ENCODE measurements at regions not wholly inside any gene's neighbourhood (a gene's known extent, or its start where the extent isn't known, plus 50 kb on each side); places are given as distances from the start of the nearest gene placed in this dataset.

GRCh38 chr2:189247276-189247675 lies 67.7 kb upstream of the COL5A2 start:
- intact Hi-C loops (cut with micrococcal nuclease), result no loop called here
- H3K27me3 ChIP-seq (ENCODE audit: insufficient read depth, low read length), result no peaks in the 10 kb centered on the region
- DNase-seq, result no peak
- H3K27me3 Mint-ChIP-seq, result peaks cover 0 to 1% of the 10 kb centered on the region in 2 donors
- H3K4me3 Mint-ChIP-seq, result no peak overlapping the region
- H3K4me1 ChIP-seq (ENCODE audit: insufficient read depth, low read length), result no peaks in the 10 kb centered on the region
- CTCF ChIA-PET (ENCODE audit: partially characterized antibody), result no interaction called here
- no peaks in the 10 kb centered on the region for H3K36me3 ChIP-seq (ENCODE audit: insufficient read depth, low read length)
- H3K9me3 ChIP-seq (ENCODE audit: control insufficient read depth in 1 of 2, low read length in 2 of 2), result no peaks in the 10 kb centered on the region
- no peak overlapping the region for H3K27ac ChIP-seq (ENCODE audit: low read depth, low read length)
- H3K27ac Mint-ChIP-seq, result no peak overlapping the region
- H3K4me3 ChIP-seq (ENCODE audit: low read length in 2 of 2), result no peak overlapping the region
- peaks cover 0 to 10% of the 10 kb centered on the region in 2 donors for H3K36me3 Mint-ChIP-seq
- peaks cover 0 to 16% (median 5%) of the 10 kb centered on the region in 8 donors for H3K9me3 Mint-ChIP-seq
- H3K4me1 Mint-ChIP-seq, result no peaks in the 10 kb centered on the region
- POLR2A ChIA-PET (ENCODE audit: partially characterized antibody), result no interaction called here

GRCh38 chr2:189248141-189248540 lies 68.6 kb upstream of the COL5A2 start:
- peaks cover 0 to 1% of the 10 kb centered on the region in 2 donors for H3K27me3 Mint-ChIP-seq
- Histone ChIP-seq H3K4me1 (ENCODE audit: insufficient read depth, low read length) (no peaks in the 10 kb centered on the region), H3K36me3 (ENCODE audit: insufficient read depth, low read length) (no peaks in the 10 kb centered on the region), H3K4me3 (ENCODE audit: low read length in 2 of 2) (no peak overlapping the region), H3K9me3 (ENCODE audit: control insufficient read depth in 1 of 2, low read length in 2 of 2) (no peaks in the 10 kb centered on the region), H3K27me3 (ENCODE audit: insufficient read depth, low read length) (no peaks in the 10 kb centered on the region), H3K27ac (ENCODE audit: low read depth, low read length) (no peak overlapping the region)
- intact Hi-C loops (cut with micrococcal nuclease), result no loop called here
- H3K4me1 Mint-ChIP-seq, result no peaks in the 10 kb centered on the region
- no peak for DNase-seq
- peaks cover 0 to 6% of the 10 kb centered on the region in 2 donors for H3K36me3 Mint-ChIP-seq
- ChIA-PET CTCF (ENCODE audit: partially characterized antibody) (no interaction called here), POLR2A (ENCODE audit: partially characterized antibody) (no interaction called here)
- H3K9me3 Mint-ChIP-seq, result peaks cover 0 to 12% (median 5%) of the 10 kb centered on the region in 8 donors
- no peak overlapping the region for H3K27ac Mint-ChIP-seq
- no peak overlapping the region for H3K4me3 Mint-ChIP-seq

- POLR2A ChIA-PET (ENCODE audit: partially characterized antibody), result no interaction called here
- no peaks in the 10 kb centered on the region for H3K36me3 ChIP-seq (ENCODE audit: insufficient read depth, low read length)
- no peaks in the 10 kb centered on the region for H3K9me3 ChIP-seq (ENCODE audit: control insufficient read depth in 1 of 2, low read length in 2 of 2)
- H3K4me3 ChIP-seq (ENCODE audit: low read length in 2 of 2), result no peak overlapping the region
- H3K27me3 Mint-ChIP-seq, result peaks cover 0 to 1% of the 10 kb centered on the region in 2 donors
- intact Hi-C loops (cut with micrococcal nuclease), result no loop called here
- CTCF ChIA-PET (ENCODE audit: partially characterized antibody), result interaction anchor here (0.5 kb wide), 1 partner anchor 147 kb away, joined by 3 read pairs; no protein-coding TSS in a partner anchor
- no peak overlapping the region for H3K27ac ChIP-seq (ENCODE audit: low read depth, low read length)
- H3K4me3 Mint-ChIP-seq, result no peak overlapping the region
- no peak for DNase-seq
- peaks cover 0 to 5% of the 10 kb centered on the region in 2 donors for H3K36me3 Mint-ChIP-seq
- peaks cover 0 to 5% (median 3%) of the 10 kb centered on the region in 8 donors for H3K9me3 Mint-ChIP-seq
- no peak overlapping the region for H3K27ac Mint-ChIP-seq
- no peaks in the 10 kb centered on the region for H3K4me1 Mint-ChIP-seq
- H3K27me3 ChIP-seq (ENCODE audit: insufficient read depth, low read length), result no peaks in the 10 kb centered on the region
- H3K4me1 ChIP-seq (ENCODE audit: insufficient read depth, low read length), result no peaks in the 10 kb centered on the region
Measured at GRCh38 chr2:189249171-189249570, 69.6 kb upstream of the COL5A2 start.

- no peaks in the 10 kb centered on the region for H3K36me3 Mint-ChIP-seq
- no peaks in the 10 kb centered on the region for H3K4me1 Mint-ChIP-seq
- ChIA-PET POLR2A (ENCODE audit: partially characterized antibody) (no interaction called here), CTCF (ENCODE audit: partially characterized antibody) (no interaction called here)
- intact Hi-C loops (cut with micrococcal nuclease), result no loop called here
- no peak overlapping the region for H3K27ac Mint-ChIP-seq
- H3K9me3 ChIP-seq (ENCODE audit: control insufficient read depth in 1 of 2, low read length in 2 of 2), result no peaks in the 10 kb centered on the region
- H3K4me3 ChIP-seq (ENCODE audit: low read length in 2 of 2), result no peak overlapping the region
- no peaks in the 10 kb centered on the region for H3K27me3 ChIP-seq (ENCODE audit: insufficient read depth, low read length)
- H3K4me3 Mint-ChIP-seq, result no peak overlapping the region
- H3K9me3 Mint-ChIP-seq, result no peaks in the 10 kb centered on the region
- H3K4me1 ChIP-seq (ENCODE audit: insufficient read depth, low read length), result no peaks in the 10 kb centered on the region
- no peaks in the 10 kb centered on the region for H3K36me3 ChIP-seq (ENCODE audit: insufficient read depth, low read length)
- DNase-seq, result no peak
- peaks cover 0 to 1% of the 10 kb centered on the region in 2 donors for H3K27me3 Mint-ChIP-seq
- no peak overlapping the region for H3K27ac ChIP-seq (ENCODE audit: low read depth, low read length)
Measured at GRCh38 chr2:189249901-189250300, 70.3 kb upstream of the COL5A2 start.

GRCh38 chr2:189252991-189253675 lies 73.6 kb upstream of the COL5A2 start:
- Mint-ChIP-seq H3K27ac (no peak overlapping the region), H3K36me3 (no peaks in the 10 kb centered on the region), H3K27me3 (peaks cover 0 to 1% of the 10 kb centered on the region in 2 donors), H3K9me3 (no peaks in the 10 kb centered on the region), H3K4me1 (peaks cover 0 to 1% (median 0%) of the 10 kb centered on the region in 4 donors), H3K4me3 (no peak overlapping the region)
- H3K4me1 ChIP-seq (ENCODE audit: insufficient read depth, low read length), result no peaks in the 10 kb centered on the region
- H3K4me3 ChIP-seq (ENCODE audit: low read length in 2 of 2), result no peak overlapping the region
- H3K27ac ChIP-seq (ENCODE audit: low read depth, low read length), result no peak overlapping the region
- H3K9me3 ChIP-seq (ENCODE audit: control insufficient read depth in 1 of 2, low read length in 2 of 2), result no peaks in the 10 kb centered on the region
- ChIA-PET CTCF (ENCODE audit: partially characterized antibody) (interaction anchor here (0.6 kb wide), 1 partner anchor 158 kb away, joined by 3 read pairs; no protein-coding TSS in a partner anchor), POLR2A (ENCODE audit: partially characterized antibody) (no interaction called here)
- DNase-seq, result no peak
- H3K27me3 ChIP-seq (ENCODE audit: insufficient read depth, low read length), result no peaks in the 10 kb centered on the region
- no peaks in the 10 kb centered on the region for H3K36me3 ChIP-seq (ENCODE audit: insufficient read depth, low read length)
- intact Hi-C loops (cut with micrococcal nuclease), result no loop called here

- H3K4me1 Mint-ChIP-seq, result peaks cover 0 to 1% (median 0%) of the 10 kb centered on the region in 4 donors
- no peaks in the 10 kb centered on the region for H3K27me3 ChIP-seq (ENCODE audit: insufficient read depth, low read length)
- POLR2A ChIA-PET (ENCODE audit: partially characterized antibody), result no interaction called here
- no peaks in the 10 kb centered on the region for H3K4me1 ChIP-seq (ENCODE audit: insufficient read depth, low read length)
- no peak overlapping the region for H3K27ac ChIP-seq (ENCODE audit: low read depth, low read length)
- no peaks in the 10 kb centered on the region for H3K36me3 Mint-ChIP-seq
- intact Hi-C loops (cut with micrococcal nuclease), result no loop called here
- DNase-seq, result no peak
- no peaks in the 10 kb centered on the region for H3K36me3 ChIP-seq (ENCODE audit: insufficient read depth, low read length)
- CTCF ChIA-PET (ENCODE audit: partially characterized antibody), result no interaction called here
- no peak overlapping the region for H3K4me3 Mint-ChIP-seq
- no peaks in the 10 kb centered on the region for H3K9me3 ChIP-seq (ENCODE audit: control insufficient read depth in 1 of 2, low read length in 2 of 2)
- H3K9me3 Mint-ChIP-seq, result no peaks in the 10 kb centered on the region
- peaks cover 0 to 1% of the 10 kb centered on the region in 2 donors for H3K27me3 Mint-ChIP-seq
- no peak overlapping the region for H3K27ac Mint-ChIP-seq
- no peak overlapping the region for H3K4me3 ChIP-seq (ENCODE audit: low read length in 2 of 2)
Measured at GRCh38 chr2:189253836-189254235, 74.3 kb upstream of the COL5A2 start.

GRCh38 chr2:189254268-189254883 lies 74.8 kb upstream of the COL5A2 start:
- no peaks in the 10 kb centered on the region for H3K36me3 Mint-ChIP-seq
- no peaks in the 10 kb centered on the region for H3K36me3 ChIP-seq (ENCODE audit: insufficient read depth, low read length)
- H3K4me1 ChIP-seq (ENCODE audit: insufficient read depth, low read length), result no peaks in the 10 kb centered on the region
- DNase-seq, result no peak
- H3K27me3 ChIP-seq (ENCODE audit: insufficient read depth, low read length), result no peaks in the 10 kb centered on the region
- no peak overlapping the region for H3K4me3 Mint-ChIP-seq
- ChIA-PET POLR2A (ENCODE audit: partially characterized antibody) (no interaction called here), CTCF (ENCODE audit: partially characterized antibody) (no interaction called here)
- H3K27me3 Mint-ChIP-seq, result peaks cover 0 to 1% of the 10 kb centered on the region in 2 donors
- no peak overlapping the region for H3K27ac Mint-ChIP-seq
- H3K9me3 ChIP-seq (ENCODE audit: control insufficient read depth in 1 of 2, low read length in 2 of 2), result no peaks in the 10 kb centered on the region
- H3K27ac ChIP-seq (ENCODE audit: low read depth, low read length), result no peak overlapping the region
- no peaks in the 10 kb centered on the region for H3K9me3 Mint-ChIP-seq
- intact Hi-C loops (cut with micrococcal nuclease), result no loop called here
- peaks cover 0 to 1% (median 0%) of the 10 kb centered on the region in 4 donors for H3K4me1 Mint-ChIP-seq
- H3K4me3 ChIP-seq (ENCODE audit: low read length in 2 of 2), result no peak overlapping the region
